GM19452 (cell line): ENCODE measurements at regions not wholly inside any gene's neighbourhood (a gene's known extent, or its start where the extent isn't known, plus 50 kb on each side); places are given as distances from the start of the nearest gene placed in this dataset.
"Not testable (repeated sequence)": the region's sequence is repeated elsewhere in the genome, so short reads cannot be mapped to it uniquely, and the experiment has no call there.

ENCODE experiments used
- ATAC-seq: cut with Tn5 transposase; IDR thresholded peaks from one replicate; pipeline ENCODE4 v1.9.1; 2021; ENCODE audit not compliant: unreplicated experiment

DNA sequence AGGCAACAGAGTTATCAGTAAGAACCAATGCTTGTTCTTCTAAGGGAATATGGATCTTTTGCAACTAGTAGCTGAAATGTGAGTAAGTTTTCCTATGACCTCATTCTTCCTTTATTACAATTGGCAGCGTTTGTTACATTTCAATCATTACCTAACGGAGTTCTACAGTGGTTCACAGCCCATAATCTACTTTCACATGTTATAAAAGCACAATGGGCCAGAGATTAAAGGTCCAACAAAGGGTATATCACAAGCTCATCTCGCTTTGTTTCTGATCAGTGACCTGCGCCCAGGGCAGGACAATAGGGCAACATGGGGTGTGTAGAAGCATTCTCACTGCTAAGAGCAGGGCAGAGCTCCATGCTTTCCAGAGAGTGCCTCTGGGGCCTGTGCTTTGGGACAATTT lies 279.9 kb upstream of the DYNLRB2 start:
- ATAC-seq, result no peak

DNA sequence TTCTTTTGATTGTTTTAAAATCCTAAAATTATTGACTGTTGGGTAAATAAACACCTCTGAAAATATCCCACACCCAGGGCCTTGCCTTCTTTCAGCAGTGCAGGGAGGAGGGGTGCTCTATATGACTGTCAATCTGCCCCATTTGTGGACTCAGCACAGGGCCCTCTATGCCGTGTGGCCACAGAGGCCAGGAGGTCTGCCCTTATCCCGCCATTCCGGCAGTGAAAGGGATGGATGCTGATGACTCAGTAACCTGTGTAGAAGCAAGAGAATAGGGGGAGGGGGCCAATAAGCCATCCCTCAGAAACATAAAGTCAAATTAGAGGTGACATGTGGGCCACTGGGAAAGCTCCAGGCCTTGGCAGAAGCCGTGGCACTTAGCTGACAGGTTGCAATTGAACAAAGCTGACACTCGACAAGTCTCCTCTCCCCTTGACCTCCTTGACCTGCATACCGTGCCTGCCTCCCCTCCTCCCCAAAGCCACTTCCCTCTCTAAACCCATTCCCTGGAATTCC lies 281.4 kb upstream of the DYNLRB2 start:
- no peak for ATAC-seq

DNA sequence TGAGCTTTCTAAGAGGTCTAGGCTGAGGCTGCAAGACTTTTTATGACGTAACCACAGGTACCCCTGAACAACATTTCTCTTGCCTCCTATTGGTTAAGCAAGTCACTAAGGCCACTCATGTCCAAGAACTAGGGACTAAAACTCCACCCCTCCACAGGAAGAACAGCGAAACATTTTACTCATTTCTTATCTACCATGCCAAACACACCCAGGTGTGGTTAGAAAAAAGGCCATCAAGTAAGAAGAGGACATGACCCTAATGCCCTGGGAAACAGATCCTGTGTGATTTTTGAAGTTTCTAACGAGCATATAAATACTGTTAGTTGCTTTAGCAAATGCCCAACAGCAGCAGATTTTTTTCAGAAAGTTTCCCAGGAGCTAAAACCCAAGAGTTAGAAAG lies 282.4 kb upstream of the DYNLRB2 start:
- no peak for ATAC-seq

DNA sequence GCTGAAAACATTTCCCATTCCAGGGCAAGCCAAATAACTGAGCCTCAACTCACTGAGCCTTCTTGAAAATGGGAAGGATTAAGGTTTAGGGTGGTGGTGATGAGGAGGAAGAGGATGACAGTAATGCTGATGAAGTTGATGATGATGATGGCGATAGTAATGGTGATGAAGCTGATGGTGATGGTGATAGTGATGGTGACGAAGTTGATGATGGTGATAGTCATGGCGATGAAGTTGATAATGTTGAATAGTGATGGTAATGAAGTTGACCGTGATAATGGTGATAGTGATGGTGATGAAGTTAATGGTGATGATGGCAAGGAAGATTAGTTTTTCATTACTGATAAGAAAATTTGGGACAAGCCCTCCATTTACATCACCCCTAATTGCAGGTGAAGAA lies 285.8 kb upstream of the DYNLRB2 start:
- ATAC-seq, result no peak

DNA sequence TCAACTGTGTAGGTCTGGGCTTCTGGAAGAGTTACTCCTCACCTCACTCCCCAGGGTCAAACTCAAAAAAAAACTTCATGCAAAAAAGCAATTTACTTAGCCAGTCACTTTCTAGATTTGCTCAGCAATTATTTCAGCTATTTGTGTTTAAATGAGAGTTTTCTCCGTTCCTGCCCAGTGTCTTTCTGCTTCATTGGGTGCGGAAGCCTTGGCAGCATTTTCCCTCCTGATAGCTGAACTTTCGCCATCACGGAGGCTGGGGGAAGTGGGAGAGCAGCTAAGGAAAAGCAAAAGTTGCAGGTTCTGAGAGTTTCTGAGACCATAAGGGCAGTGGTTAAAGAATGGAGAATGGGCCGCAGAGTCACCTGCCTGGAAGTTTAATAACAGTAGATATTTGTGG lies 287.1 kb upstream of the DYNLRB2 start:
- ATAC-seq, result no peak

DNA sequence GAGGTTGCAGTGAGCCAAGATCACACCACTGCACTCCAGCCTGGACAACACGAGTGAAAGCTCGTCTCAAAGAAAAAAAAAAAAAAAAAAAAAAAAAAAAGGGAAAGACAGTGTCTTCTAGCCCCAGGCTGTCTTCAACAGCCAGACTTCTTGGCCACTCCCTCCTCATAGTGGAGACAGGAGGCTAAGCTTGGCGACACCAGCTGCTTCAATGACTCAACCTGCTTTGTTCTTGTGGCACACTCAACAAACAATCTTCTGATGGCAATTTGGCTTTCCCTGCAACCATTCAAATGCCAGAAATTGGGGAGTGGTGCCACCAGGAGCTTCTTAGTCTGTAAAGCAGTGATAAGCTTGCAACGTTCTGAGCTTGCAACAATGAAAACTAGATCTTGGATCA lies 290.4 kb upstream of the DYNLRB2 start:
- ATAC-seq, result no peak

DNA sequence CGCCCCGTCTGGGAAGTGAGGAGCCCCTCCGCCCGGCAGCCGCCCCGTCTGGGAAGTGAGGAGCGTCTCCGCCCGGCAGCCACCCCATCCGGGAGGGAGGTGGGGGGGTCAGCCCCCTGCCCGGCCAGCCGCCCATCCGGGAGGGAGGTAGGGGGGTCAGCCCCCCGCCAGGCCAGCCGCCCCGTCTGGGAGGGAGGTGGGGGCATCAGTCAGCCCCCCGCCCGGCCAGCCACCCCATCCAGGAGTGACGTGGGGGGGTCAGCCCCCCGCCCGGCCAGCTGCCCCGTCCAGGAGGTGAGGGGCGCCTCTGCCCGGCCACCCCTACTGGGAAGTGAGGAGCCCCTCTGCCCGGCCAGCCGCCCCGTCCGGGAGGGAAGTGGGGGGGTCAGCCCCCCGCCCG lies 297.5 kb upstream of the DYNLRB2 start:
- not testable (repeated sequence) for ATAC-seq

DNA sequence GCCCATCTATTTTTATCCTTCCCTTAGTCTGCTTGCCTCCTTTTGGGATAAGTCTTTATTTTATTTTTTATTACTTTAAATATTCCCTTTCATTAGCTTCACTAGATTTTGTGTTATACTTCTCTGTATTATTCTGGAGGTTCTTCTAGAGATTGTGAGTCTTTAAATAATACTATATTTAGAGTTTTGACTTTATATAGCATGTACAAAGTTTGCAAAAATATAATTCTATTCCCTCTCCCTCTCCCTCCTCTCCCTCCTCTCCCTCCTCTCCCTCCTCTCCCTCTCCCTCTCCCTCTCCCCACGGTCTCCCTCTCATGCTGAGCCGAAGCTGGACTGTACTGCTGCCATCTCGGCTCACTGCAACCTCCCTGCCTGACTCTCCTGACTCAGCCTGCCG lies 298.5 kb upstream of the DYNLRB2 start:
- not testable (repeated sequence) for ATAC-seq

DNA sequence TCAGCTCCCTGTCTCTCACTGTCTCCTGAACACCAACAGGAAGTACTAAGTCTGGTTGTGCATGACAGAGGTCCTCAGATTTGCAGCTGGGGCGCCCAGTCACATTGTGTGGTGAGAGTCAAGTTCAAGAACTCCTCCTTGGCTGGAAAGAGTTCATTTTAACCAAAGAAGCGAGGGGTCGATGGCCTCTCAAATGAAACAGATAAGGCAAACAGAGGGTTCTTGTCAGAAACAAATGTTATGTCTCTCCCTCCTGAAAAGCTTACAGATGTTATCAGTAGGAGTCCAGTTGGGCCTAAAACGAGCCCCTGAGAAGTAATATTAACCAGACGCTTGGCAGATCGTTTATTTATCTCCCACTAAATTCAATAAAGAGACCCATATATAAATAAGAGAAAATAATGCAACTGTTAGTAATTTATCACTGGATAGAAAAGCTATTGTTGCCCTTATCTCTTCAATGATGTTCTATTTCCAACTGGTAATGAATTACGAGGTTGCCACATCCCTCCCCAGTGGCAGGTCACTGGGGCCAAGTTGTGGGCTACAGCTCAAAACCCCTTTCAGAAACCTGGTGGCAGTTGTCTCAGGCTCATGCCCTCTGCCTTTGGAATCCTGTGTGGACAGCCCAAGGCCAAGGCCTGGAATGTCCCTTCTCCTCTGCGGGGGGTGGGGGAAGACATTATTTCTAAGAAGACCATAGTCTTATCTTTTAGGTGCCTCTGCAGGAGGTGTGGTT lies 307.5 kb upstream of the DYNLRB2 start:
- ATAC-seq, result no peak

DNA sequence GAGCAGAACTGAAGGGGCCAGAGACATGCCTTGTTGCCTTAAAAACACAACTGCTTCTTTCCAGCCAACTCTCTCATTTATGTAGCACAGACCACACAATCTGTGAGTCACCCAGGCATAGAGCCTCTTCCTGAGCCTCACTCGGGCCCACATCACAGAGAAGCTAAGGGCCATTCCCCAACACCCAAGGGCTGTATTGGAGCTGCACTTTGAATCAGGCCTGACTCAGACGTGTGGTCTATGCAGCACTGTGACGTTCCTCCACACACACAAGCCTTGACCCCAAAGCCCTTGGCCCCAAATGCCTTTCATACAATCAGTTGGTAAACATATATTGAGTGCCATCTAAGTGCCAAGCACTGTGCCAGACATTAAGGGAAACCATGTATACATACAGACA lies 308.9 kb upstream of the DYNLRB2 start:
- peak; percentile 74 for ATAC-seq

DNA sequence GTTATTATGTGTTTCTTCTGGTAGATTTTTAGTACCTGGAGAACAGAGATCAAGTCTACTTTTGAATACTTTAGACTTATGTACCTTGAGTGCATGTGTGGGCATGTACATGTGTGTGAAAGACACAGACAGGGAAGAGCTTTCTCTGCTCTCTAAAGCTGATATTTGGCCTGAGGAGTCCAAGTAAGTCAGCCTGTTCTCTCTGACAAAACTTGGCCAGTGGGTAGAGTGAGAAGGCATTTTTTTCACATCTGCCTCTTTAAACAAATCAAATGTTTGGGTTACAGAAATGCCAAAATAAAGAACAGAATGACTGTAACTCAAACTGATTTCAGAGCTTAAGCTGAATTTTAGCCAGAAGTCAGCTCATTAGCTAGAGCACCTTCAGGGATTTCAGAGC lies 309.7 kb upstream of the DYNLRB2 start:
- no peak for ATAC-seq

DNA sequence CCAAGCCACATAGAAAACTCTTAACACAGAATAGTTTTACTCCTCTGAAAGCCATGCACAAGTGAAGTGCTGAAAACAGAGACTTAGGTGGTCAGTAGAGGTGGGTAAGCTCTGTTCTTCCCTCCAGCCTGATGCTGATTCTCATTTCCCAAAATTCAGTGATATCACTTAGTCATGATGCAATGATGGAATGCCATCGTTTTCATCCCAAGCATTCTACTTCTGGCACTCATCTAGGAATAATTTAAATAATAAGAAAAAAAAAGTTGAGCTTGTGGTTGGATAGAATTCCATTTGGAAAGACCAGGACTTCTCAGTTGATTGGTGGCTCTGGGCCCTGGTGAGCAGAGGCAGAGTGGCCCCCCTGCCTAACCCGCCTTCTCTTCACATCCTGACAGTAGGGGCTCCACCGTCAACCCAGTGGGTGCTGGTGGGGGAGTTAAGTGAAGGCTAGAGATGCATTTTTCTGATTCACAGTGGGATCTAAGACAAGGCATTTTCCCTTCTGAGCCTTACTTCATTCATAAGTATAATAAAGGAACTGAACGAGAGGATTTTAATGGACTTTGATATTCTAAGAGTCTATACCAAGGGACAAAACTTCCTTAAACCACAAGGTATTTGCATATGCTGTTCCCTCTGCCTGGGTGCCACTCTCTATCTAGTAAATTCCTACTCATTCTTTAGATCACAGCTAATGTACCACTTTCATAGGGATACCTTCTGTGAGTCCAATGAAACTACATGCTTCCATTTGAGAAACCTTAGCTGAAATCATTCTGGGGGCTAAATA lies 310.3 kb upstream of the DYNLRB2 start:
- ATAC-seq, result no peak

DNA sequence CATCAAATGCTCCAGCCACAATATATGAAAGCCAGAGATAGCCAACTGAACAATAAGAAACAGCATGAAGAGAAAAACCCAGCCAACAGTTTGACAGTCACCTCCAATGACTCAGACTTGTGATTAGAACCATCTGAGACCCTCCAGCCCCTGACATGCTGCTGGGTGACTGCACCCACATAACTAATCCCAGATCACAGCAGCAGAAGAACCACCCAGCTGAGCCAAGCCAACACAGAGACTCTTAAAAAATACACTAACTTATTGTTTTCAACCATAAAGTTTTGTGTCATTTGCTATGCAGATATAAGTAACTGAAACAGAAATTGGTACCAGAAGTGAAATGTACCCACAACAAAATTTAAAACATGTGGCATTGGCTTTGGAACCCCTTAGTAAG lies 314.3 kb upstream of the DYNLRB2 start:
- no peak for ATAC-seq

DNA sequence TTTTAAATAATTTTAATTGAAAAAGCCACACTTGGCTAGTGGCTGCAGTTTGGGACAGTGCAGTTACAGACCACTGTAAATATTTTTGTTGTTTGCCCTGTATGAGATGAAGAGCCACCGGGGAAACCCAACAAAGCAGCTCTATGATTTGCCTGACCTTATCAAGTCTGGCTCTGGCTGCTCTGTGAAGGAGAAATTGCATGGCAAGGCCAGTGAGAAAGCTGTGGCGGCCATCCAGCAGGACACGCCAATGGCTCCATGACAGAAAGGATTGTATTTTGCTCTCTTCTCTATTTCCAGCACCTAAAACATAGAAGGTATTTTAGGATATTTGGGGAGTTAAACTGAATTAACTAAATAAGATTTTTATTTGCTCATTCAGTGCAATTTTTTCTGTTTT lies 330.0 kb upstream of the DYNLRB2 start:
- ATAC-seq, result no peak

DNA sequence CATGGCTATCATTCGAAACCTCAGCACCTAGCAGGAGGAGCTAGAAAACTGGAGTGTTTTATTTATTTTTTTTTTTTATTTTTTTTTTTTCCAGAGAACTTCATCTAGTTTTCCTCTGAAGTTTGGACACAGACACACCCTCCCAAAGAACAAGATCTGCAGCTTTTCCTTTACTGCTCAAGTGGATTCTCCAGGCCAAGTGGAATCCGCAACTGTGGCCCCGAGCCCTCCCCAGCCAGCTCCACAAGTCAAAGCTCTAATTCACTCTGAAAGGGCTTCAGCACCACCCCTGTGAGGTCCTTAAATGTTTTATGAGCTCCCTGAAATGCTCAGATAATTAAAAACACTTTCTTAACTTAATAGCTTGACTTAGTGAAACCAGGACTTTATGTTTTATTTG lies 332.1 kb upstream of the DYNLRB2 start:
- no peak for ATAC-seq

DNA sequence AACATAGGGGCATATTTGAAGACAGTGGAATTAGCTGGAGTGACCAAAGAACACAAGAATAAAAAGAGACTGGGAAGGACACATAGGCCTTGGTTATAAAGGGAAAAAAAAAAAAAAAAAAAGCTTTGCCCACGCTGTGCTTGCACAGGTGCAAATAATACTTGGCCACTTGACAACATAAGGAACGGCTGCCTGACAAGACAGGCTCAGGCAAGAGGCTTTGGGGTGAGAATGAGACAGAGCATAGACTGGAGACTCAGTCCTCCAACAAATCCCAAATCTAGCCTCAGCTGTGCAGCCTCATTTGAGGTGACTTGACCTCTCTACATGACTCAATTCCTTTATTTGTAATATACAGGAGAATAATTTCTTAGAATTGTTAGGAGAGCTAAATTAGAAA lies 332.8 kb upstream of the DYNLRB2 start:
- no peak for ATAC-seq

DNA sequence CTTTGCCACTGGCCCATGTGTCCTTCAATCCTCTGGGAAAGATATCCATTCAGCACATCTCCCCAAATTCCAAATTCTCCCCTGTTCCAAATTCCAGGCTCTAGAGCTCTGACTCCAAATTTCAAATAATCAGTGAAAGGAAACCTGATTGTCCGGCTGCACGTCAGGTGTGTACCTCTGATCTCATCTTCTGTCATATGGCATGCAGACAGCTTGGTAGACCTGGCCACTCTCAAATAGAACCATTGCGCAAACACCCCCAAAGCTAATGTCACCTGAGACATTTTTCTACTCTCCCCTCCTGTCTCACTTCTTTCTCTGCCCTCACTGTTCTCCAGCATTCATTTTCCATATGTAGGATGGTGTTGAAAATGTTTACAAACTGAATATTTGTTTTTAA lies 337.0 kb upstream of the DYNLRB2 start:
- ATAC-seq, result no peak

DNA sequence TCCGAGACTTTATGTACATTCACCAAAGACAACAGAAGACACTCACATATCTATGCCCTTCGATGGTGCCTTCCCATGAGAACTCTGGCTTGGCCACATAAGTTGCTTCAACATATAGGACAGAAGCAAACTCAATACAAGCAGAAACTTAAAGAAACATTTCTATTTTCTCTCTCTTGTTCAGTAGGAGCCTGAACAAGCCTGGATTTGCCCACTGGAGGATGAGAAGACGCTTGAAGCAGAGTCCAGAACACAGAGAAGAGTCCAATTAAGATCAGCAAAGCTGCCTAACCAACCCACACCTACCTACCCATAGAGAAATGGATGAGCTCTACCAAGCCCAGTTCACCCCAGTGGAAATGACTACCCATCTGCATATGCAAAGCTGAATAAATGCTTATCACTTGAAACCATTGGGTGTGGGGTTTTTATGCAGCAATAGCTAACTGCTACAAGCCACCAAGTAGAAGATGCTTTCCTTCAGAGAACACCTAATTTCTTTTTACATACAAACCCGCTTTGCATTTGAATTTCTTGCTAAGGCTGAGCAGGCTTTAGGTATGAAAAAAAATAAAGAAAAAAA lies 337.9 kb upstream of the DYNLRB2 start:
- ATAC-seq, result no peak

DNA sequence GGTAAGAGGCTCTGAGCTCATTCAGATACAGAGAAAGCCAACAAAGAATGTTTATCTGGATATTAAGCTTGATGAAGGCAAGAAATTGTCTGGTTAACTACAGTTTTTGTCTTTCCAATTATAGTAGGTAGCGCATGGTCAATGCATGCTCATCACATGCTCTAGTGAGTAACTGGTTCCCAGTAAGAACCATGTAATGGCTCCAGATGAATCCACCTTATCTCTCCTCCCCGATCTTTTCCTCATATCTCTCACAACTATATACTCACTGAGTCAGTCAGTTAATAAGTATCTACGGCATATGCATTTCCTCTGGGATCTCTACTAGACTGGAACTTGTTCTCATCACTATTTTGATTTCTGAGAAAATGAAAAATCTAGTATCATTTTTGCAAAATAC lies 340.7 kb upstream of the DYNLRB2 start:
- ATAC-seq, result no peak

DNA sequence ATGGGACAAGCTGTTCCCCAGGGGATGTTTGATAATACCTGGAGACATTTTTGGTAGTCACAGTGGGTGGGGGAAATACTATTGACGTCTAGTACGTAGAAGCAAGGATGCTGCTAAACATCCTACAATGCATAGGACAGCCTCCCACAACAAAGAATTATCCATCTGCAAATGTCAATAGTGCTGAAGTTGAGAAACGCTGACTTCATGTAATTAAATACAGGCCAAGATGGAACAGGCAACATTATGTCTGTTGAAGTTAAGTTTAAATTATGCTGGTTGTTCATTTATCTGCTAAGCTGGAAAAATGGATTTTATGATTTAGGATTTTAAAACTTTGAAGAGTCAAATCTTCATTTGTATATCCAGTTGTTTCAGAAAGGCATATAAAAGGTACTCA lies 341.2 kb upstream of the DYNLRB2 start:
- no peak for ATAC-seq

DNA sequence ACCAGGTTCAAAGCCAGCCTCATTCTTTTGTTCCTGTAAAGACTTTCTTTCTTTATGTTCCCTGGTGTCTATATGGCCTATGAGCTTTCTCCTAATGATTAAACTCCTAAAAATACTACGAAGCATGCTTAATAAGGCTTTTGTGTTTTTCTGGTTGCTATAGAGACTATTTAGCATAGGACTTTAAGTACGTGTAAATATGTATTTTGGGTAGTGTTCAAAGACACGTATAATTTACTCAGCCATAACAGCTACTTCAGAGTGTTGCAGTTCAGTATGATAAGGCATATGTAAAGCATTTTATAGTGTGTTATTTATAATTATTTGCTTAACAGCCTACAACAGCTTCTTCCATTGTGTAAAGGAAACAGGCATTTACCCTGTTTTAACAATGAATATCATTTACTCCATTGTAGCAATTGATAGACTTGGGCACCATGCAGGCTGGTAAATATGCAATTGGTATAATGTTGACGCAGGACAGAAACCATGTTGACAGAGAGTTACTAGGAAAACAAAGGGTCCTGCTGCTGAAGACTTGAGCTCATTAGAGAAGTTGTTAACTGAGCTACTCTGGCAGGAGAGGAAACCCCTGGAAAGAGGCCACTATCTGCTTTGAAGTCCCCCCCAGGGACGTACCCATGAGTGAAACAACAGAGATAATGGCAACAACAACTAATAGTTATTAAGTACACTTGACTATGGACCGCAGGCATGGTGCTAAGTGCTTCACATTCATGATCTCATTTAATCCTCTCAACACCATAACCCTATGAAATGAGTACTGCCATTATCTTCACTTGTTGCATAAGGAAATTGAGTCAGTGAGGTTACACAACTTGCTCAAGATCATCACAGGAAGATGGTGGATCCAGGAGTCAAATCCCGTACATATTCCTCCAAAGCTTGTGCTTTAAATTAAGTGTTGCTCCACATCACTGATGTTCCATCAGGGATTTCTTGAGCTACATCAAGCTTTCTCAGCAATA lies 342.2 kb upstream of the DYNLRB2 start:
- ATAC-seq, result no peak
